SIG-M5 treated with dmso at 0.1 percent for 504 hours (cell line): ENCODE measurements at regions not wholly inside any gene's neighbourhood (a gene's known extent, or its start where the extent isn't known, plus 50 kb on each side); places are given as distances from the start of the nearest gene placed in this dataset.
"Not testable (repeated sequence)": the region's sequence is repeated elsewhere in the genome, so short reads cannot be mapped to it uniquely, and the experiment has no call there.

ENCODE experiments used
- DNase-seq: peaks from one replicate; lab custom pipeline; 2025; ENCODE audit not compliant: unreplicated experiment; lab: John Stamatoyannopoulos, UW

- not testable (repeated sequence) for DNase-seq
These were observed 81.6 kb downstream of the P2RY10 start for GRCh38 chrX:79026742-79027141.

- no peak for DNase-seq
These were observed 90.2 kb downstream of the P2RY10 start for GRCh38 chrX:79035421-79035820.

GRCh38 chrX:79036157-79036880 is 91.1 kb downstream of the P2RY10 start:
- DNase-seq, result no peak

- DNase-seq, result peak; percentile 44
These were observed 78.8 kb upstream of the GPR174 start for GRCh38 chrX:79065696-79066095.

GRCh38 chrX:79078114-79078513 is 66.4 kb upstream of the GPR174 start:
- DNase-seq, result no peak

GRCh38 chrX:79079477-79079876 is 65.0 kb upstream of the GPR174 start:
- DNase-seq, result no peak

- DNase-seq, result no peak
These were observed 64.3 kb upstream of the GPR174 start for GRCh38 chrX:79080141-79080540.

GRCh38 chrX:79081895-79082512 is 62.5 kb upstream of the GPR174 start:
- DNase-seq, result peak; percentile 27

- DNase-seq, result no peak
These were observed 61.6 kb upstream of the GPR174 start for GRCh38 chrX:79082899-79083298.

GRCh38 chrX:79084923-79085322 is 59.6 kb upstream of the GPR174 start:
- no peak for DNase-seq

GRCh38 chrX:79089896-79090584 is 54.4 kb upstream of the GPR174 start:
- DNase-seq, result no peak

- DNase-seq, result no peak
These were observed 50.2 kb upstream of the GPR174 start for GRCh38 chrX:79094075-79094832.
